GM19238 (cell line): ENCODE measurements at regions not wholly inside any gene's neighbourhood (a gene's known extent, or its start where the extent isn't known, plus 50 kb on each side); places are given as distances from the start of the nearest gene placed in this dataset.

Source experiments
- DNase-seq: peaks from one replicate; pipeline ENCODE4 v3.0.0; 2011; ENCODE audit warnings: low spot score; ENCODE audit not compliant: insufficient read length

DNA sequence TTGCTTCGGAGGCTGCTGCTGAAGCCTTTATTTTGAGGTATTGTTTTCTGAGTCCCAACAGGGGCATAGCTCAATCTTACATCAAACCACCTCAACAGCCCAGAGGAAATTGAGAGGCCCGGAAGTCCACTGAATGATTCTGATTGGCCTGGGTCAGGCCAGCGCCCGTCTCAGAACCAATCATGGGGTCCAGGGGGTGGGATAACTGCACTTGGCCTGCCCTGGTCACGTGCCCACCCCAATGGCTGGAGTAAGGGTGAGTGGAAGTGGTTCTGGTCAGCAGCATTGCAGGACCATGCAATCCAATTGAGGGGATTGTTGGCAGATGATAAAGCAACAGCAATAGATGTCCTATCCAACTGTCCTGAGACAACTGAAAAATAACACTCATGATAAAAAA is 190.6 kb downstream of the HERPUD2 start:
- DNase-seq = no peak

DNA sequence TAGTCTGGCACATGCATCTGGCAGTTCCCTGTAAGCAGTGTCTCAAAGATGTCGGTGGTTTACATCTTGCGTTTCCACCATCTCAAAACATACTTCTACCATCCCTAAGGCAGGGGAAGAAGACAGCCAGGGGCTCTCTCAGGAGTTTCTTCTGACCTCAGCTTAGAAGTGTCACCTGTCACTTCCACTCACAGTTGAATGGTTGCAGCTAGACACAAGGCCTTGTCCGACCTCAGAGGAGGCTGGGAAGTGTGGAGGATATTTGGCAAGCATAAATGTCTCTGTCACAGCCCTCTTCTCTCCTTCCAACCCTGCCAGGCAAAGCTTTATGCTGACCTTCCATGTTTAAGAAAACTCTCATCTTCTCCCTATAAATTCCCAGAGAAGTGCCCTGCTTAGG is 193.3 kb downstream of the HERPUD2 start:
- DNase-seq = no peak

GRCh38 chr7:35499226-35499625 is 195.7 kb downstream of the HERPUD2 start:
- DNase-seq = no peak

GRCh38 chr7:35498416-35498815 is 196.5 kb downstream of the HERPUD2 start:
- no peak for DNase-seq

GRCh38 chr7:35495844-35496243 is 199.1 kb downstream of the HERPUD2 start:
- DNase-seq = no peak

GRCh38 chr7:35495377-35495776 is 199.6 kb downstream of the HERPUD2 start:
- DNase-seq = no peak

DNA sequence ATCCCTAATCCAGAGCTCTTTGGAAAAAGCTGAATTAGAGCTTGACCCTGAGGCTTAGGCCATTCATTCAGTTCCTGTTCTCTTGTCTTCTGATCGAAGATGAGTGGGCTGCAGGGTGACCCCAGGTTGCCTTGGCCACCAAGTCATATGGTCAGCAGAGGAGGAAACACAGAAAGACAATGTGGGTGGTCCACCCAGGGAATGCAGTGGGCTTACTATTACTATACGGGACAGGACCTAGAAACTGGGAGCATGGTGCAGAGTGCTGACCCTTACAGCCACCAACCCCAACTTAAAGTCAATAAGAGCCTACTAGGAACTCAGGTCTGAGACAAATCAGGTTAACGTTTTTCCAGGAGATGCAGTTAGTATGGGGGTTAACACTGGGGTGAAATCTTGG is 200.5 kb downstream of the HERPUD2 start:
- DNase-seq = no peak

DNA sequence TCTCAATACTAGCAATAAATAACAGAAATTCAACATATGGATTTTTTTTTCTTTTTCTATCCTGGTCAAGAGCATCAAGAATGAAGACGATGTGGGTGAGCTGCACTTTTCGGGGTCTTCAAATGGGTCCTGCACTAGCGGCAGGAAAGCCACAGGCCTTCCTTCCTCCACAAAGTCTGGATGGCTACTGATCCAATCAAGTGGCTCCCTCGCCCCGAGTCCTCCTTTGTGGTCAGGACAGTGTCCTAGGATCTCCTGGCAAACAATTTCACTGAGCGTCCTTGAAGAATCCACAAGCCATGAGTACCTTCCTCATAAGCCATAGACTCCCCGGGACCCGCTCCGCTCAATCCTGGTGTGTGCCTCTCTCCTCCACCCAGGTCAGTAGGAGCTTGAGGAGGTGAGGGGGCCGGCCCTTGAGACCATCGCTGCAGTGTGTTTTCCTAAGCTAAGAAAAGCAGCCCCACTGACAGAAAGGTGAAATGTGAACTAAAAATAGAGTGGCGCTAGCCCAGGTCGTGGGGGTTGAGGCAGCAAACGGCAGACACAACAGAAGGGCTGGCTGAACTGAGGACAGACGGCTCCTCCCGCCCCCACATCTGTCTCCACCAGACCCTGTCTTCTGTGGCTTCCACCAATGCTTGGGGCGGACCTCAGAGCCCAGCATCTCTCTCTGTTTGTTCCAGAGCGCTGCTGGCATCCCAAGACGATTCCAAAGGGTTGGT is 202.3 kb downstream of the HERPUD2 start:
- DNase-seq = no peak

GRCh38 chr7:35491233-35491632 is 203.7 kb downstream of the HERPUD2 start:
- DNase-seq = no peak

- DNase-seq = no peak
These were observed 207.1 kb downstream of the HERPUD2 start for GRCh38 chr7:35487841-35488240.

- DNase-seq = no peak
These were observed 207.5 kb downstream of the HERPUD2 start for GRCh38 chr7:35487402-35487801.

- DNase-seq = no peak
These were observed 209.5 kb downstream of the HERPUD2 start for GRCh38 chr7:35485436-35485835.

GRCh38 chr7:35483568-35483967 is 211.4 kb downstream of the HERPUD2 start:
- no peak for DNase-seq

DNA sequence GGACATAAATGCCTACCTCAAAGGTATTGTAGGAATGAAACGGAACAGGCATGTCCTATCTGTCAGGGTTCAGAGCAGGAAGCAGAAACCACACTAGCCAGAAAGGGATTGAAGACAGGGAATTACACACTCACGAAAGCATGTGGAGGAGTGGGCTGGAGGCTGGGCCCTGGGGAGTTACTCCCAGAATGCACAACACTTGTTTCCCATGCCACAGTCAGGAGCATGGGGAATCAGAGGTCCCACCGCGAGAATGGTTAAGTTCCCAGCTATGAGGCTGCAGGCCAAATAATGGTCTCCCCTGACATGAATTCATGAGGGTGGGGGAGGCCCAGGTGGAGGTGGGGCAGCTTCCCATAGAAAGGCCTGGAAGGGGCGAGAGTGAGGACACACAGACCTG is 212.7 kb downstream of the HERPUD2 start:
- DNase-seq = no peak

DNA sequence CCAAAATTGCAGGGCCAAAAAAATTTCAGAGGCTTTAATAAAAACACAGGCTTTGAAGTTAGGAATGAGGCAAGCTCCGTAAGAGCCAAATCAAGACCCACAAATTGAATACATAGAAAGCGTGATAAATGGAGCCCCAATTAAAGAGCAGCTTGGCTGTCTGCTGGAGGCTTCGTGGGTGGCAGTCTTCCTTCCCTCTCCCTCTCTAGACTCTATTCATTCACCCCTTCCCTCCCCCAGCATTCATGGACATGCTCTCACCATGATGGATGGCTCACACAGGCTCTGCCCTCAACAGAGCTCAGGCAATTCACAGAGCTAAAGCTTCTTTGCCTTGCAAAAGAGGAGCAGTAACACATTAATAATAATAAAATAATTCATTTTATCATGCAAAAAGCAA is 214.1 kb downstream of the HERPUD2 start:
- no peak for DNase-seq

DNA sequence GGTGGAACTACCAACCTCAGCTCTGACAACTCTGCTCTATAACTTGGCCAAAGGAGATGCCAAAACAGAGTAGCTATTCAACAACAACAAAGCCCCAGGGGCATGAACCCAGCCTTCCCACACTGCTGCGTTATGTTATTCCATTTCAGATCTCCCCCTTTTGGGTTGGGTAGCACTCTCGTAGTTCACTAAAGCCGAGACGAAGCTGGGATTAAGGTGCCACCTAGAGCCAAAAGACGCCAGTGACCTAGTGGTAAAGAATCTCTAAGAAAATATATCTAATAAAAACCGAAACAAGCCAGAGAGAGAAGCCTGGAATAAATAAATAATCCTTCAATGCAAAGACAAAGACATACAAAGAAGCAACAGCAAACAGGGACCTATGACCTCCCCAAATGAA is 217.3 kb downstream of the HERPUD2 start:
- no peak for DNase-seq

DNA sequence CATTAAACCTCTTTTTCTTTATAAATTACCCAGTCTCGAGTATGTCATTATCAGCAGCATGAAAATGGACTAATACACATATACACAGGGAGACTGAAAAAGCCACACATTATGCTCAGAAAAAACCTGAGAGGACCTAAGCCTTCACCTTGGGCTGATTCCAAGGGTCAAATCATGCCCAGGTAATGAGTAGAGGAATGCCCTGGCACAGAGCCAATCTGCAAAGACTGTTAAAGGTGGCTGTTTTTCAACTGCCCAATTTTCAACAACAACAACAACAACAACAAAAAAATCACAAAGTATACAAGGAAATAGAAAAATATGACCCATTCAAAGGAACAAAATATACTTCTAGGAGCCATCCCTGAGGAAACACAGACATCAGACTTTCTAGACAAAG is 220.2 kb upstream of the TBX20 start:
- no peak for DNase-seq

- no peak for DNase-seq
These were observed 214.7 kb upstream of the TBX20 start for GRCh38 chr7:35468606-35469005.

DNA sequence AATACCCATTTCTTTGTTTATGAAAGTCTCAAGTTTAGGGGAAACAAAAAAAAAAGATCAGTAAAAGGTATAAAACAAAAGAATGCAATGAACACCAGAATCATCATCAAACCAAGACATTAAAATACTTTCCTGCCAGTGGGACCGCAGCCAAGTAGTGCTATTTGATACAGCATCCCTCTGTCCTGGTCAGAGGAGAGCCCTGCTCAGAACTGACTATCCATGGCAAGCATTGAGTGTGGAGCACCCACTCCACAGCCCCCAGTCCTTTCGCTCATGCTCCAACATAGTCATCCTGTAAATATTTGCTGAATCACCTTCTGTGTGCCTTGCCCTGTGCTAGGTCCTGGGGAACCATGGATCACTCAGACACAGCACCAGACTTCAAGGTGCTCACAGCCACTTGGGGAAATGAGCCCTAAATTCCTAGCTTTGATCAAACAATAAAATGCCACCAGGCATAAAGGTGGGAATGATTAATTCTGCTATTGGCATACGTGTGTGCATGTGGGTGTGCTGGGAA is 213.6 kb upstream of the TBX20 start:
- DNase-seq = no peak

- DNase-seq = no peak
These were observed 212.0 kb upstream of the TBX20 start for GRCh38 chr7:35465791-35466336.

- no peak for DNase-seq
These were observed 209.9 kb upstream of the TBX20 start for GRCh38 chr7:35463751-35464150.

- DNase-seq = no peak
These were observed 209.3 kb upstream of the TBX20 start for GRCh38 chr7:35463176-35463700.
